Breast epithelium (tissue), 4 donors: ENCODE measurements at regions not wholly inside any gene's neighbourhood (a gene's known extent, or its start where the extent isn't known, plus 50 kb on each side); places are given as distances from the start of the nearest gene placed in this dataset.

ENCODE experiments used
- DNase-seq, 2 donors: peaks; one replicate each; pipeline ENCODE4 v3.0.0-alpha.2; 2019; ENCODE audit warnings: low spot score in 2 of 2
- H3K27ac ChIP-seq, 2 donors: fragments of 200-600 bp; sonication (generic) in 1 of 2; one replicate each; pipeline ENCODE4 v1.5.1; 2016 to 2019; ENCODE audit warnings: mild to moderate bottlenecking in 1 of 2
- H3K27me3 ChIP-seq, 2 donors: fragments of 200-600 bp; sonication (generic) in 1 of 2; one replicate each; pipeline versions ENCODE4 v1.5.1 to v1.6.0; 2017 to 2019; ENCODE audit warnings: control low read depth in 1 of 2, mild to moderate bottlenecking in 1 of 2
- H3K36me3 ChIP-seq: fragments of 200-600 bp; one replicate; pipeline ENCODE4 v1.5.1; 2019
- H3K4me1 ChIP-seq, 2 donors: fragments of 200-600 bp; sonication (generic); one replicate each; pipeline ENCODE4 v1.5.1; 2016 to 2019; ENCODE audit warnings: control low read depth in 1 of 2
- H3K4me3 ChIP-seq, 3 donors: fragments of 200-600 bp; sonication (generic); 1 replicate in 2 of 3; 2 replicates in 1 of 3; pipeline ENCODE4 v1.5.1; 2016 to 2019; ENCODE audit warnings: mild to moderate bottlenecking in 3 of 3, moderate library complexity in 2 of 3
- H3K9me3 ChIP-seq, 2 donors: fragments of 200-600 bp; sonication (generic) in 1 of 2; one replicate each; pipeline ENCODE4 v1.5.1; 2016 to 2019; ENCODE audit warnings: control low read depth in 1 of 2
- CTCF ChIP-seq, 3 donors: fragments of 450-650 bp; IDR thresholded peaks; one replicate each; pipeline ENCODE4 v1.5.1; 2016 to 2017; ENCODE audit warnings: antibody characterized with exemption in 3 of 3, mild to moderate bottlenecking in 3 of 3, moderate library complexity in 3 of 3
- POLR2A ChIP-seq: fragments of 450-650 bp; IDR thresholded peaks from one replicate; pipeline ENCODE4 v1.6.1; 2016; ENCODE audit warnings: antibody characterized with exemption, mild to moderate bottlenecking, moderate library complexity
- POLR2AphosphoS5 ChIP-seq, 3 donors: sonication (generic); formaldehyde crosslinking; IDR thresholded peaks; one replicate each; pipeline ENCODE4 v1.6.1; 2017; ENCODE audit warnings: antibody characterized with exemption in 3 of 3
- intact Hi-C: fragments of 100-400 bp; cut with DNase I; formaldehyde crosslinking; loops from one replicate; pipeline ENCODE4 v1.15.1; 2023; ENCODE audit warnings: low total_unique reads

- Histone ChIP-seq H3K4me1 (no peaks in the 10 kb centered on the region), H3K36me3 (no peaks in the 10 kb centered on the region), H3K9me3 (no peaks in the 10 kb centered on the region), H3K27me3 (no peaks in the 10 kb centered on the region), H3K4me3 (no peak overlapping the region), H3K27ac (no peak overlapping the region)
- TF ChIP-seq POLR2A (no peak), POLR2AphosphoS5 (IDR thresholded peaks at IDR 0.05) (no peak), CTCF (IDR thresholded peaks at IDR 0.05) (no peak)
- DNase-seq = no peak
- intact Hi-C loops = no loop called here
Measured at GRCh38 chr4:152039023-152039481, 278.2 kb upstream of the GATB start.

GRCh38 chr4:152038238-152038637 lies 277.4 kb upstream of the GATB start:
- H3K9me3 ChIP-seq = no peaks in the 10 kb centered on the region
- no peak overlapping the region for H3K27ac ChIP-seq
- TF ChIP-seq CTCF (IDR thresholded peaks at IDR 0.05) = no peak
- TF ChIP-seq POLR2A = no peak
- TF ChIP-seq POLR2AphosphoS5 (IDR thresholded peaks at IDR 0.05) = no peak
- H3K36me3 ChIP-seq = no peaks in the 10 kb centered on the region
- intact Hi-C loops = no loop called here
- no peaks in the 10 kb centered on the region for H3K4me1 ChIP-seq
- DNase-seq = no peak
- no peak overlapping the region for H3K4me3 ChIP-seq
- no peaks in the 10 kb centered on the region for H3K27me3 ChIP-seq

- intact Hi-C loops = no loop called here
- Histone ChIP-seq H3K36me3 (no peaks in the 10 kb centered on the region), H3K27ac (no peak overlapping the region), H3K9me3 (no peaks in the 10 kb centered on the region), H3K27me3 (no peaks in the 10 kb centered on the region), H3K4me1 (no peaks in the 10 kb centered on the region), H3K4me3 (no peak overlapping the region)
- no peak for TF ChIP-seq POLR2A
- no peak for TF ChIP-seq POLR2AphosphoS5 (IDR thresholded peaks at IDR 0.05)
- no peak for TF ChIP-seq CTCF (IDR thresholded peaks at IDR 0.05)
- DNase-seq = no peak
Measured at GRCh38 chr4:152037435-152037834, 276.6 kb upstream of the GATB start.

GRCh38 chr4:152033621-152034020 lies 272.8 kb upstream of the GATB start:
- no peak for TF ChIP-seq CTCF (IDR thresholded peaks at IDR 0.05)
- TF ChIP-seq POLR2A = no peak
- TF ChIP-seq POLR2AphosphoS5 (IDR thresholded peaks at IDR 0.05) = no peak
- intact Hi-C loops = no loop called here
- Histone ChIP-seq H3K36me3 (no peaks in the 10 kb centered on the region), H3K27me3 (no peaks in the 10 kb centered on the region), H3K27ac (no peak overlapping the region), H3K4me1 (no peaks in the 10 kb centered on the region), H3K4me3 (no peak overlapping the region), H3K9me3 (no peaks in the 10 kb centered on the region)
- DNase-seq = no peak

- no peak for DNase-seq
- intact Hi-C loops = no loop called here
- no peaks in the 10 kb centered on the region for H3K27me3 ChIP-seq
- H3K4me3 ChIP-seq = no peak overlapping the region
- H3K36me3 ChIP-seq = no peaks in the 10 kb centered on the region
- H3K27ac ChIP-seq = no peak overlapping the region
- H3K4me1 ChIP-seq = no peaks in the 10 kb centered on the region
- TF ChIP-seq CTCF (IDR thresholded peaks at IDR 0.05) (no peak), POLR2A (no peak), POLR2AphosphoS5 (IDR thresholded peaks at IDR 0.05) (no peak)
- no peaks in the 10 kb centered on the region for H3K9me3 ChIP-seq
Measured at GRCh38 chr4:152032722-152033131, 271.9 kb upstream of the GATB start.
